CD14-positive monocyte (primary cell): ENCODE measurements at regions not wholly inside any gene's neighbourhood (a gene's known extent, or its start where the extent isn't known, plus 50 kb on each side); places are given as distances from the start of the nearest gene placed in this dataset.
"Not testable (repeated sequence)": the region's sequence is repeated elsewhere in the genome, so short reads cannot be mapped to it uniquely, and the experiment has no call there.

Source experiments
- DNase-seq, 3 donors: peaks; one replicate each; pipeline ENCODE4 v3.0.0-alpha.2; 2011 to 2022
- H2AFZ ChIP-seq: 2 replicates; pipeline ENCODE4 v1.6.0; 2012; ENCODE audit warnings: mild to moderate bottlenecking, low read depth, low read length, inconsistent platforms; ENCODE audit not compliant: insufficient read depth, poor library complexity, severe bottlenecking
- H3K27ac ChIP-seq, 2 donors: 1 replicate in 1 of 2; 2 replicates in 1 of 2; pipeline ENCODE4 v1.5.1; 2012 to 2013; ENCODE audit warnings: low read length in 2 of 2, control low read depth in 1 of 2, inconsistent platforms in 1 of 2, low read depth in 1 of 2, mild to moderate bottlenecking in 1 of 2
- H3K27me3 ChIP-seq, 2 donors: one replicate each; pipeline versions ENCODE4 v1.6.0 to v1.6.1; 2011 to 2013; ENCODE audit warnings: low read length in 2 of 2; ENCODE audit not compliant: control insufficient read depth in 2 of 2, insufficient read depth in 2 of 2
- H3K36me3 ChIP-seq, 2 donors: replicated peaks in 1 of 2; 1 replicate in 1 of 2; 2 replicates in 1 of 2; pipeline versions ENCODE4 v1.5.1 to v1.6.1; 2012 to 2013; ENCODE audit warnings: low read length in 2 of 2, control low read depth in 1 of 2, inconsistent platforms in 1 of 2, mild to moderate bottlenecking in 1 of 2; ENCODE audit not compliant: insufficient read depth in 2 of 2, control insufficient read depth in 1 of 2
- H3K4me1 ChIP-seq, 2 donors: 1 replicate in 1 of 2; 2 replicates in 1 of 2; pipeline versions ENCODE4 v1.5.1 to v1.6.1; 2012 to 2013; ENCODE audit warnings: low read length in 2 of 2, control low read depth in 1 of 2, inconsistent platforms in 1 of 2, mild to moderate bottlenecking in 1 of 2, moderate library complexity in 1 of 2; ENCODE audit not compliant: insufficient read depth in 2 of 2, control insufficient read depth in 1 of 2
- H3K4me2 ChIP-seq: replicated peaks from 2 replicates; pipeline ENCODE3; 2012; ENCODE audit warnings: low read length, moderate library complexity, mild to moderate bottlenecking; ENCODE audit not compliant: poor library complexity, severe bottlenecking; ENCODE audit errors: extremely low read depth
- H3K4me3 ChIP-seq, 3 experiments: fragments of 200-600 bp in 1 of 3; sonication (generic) in 1 of 3; replicated peaks in 1 of 3; 1 replicate in 2 of 3; 2 replicates in 1 of 3; pipeline ENCODE4 v1.5.1; 2011 to 2013; ENCODE audit warnings: low read length in 3 of 3, mild to moderate bottlenecking in 3 of 3, control low read depth in 2 of 3, low read depth in 2 of 3, inconsistent platforms in 1 of 3, moderate library complexity in 1 of 3
- H3K79me2 ChIP-seq: 2 replicates; pipeline ENCODE4 v1.6.0; 2012; ENCODE audit warnings: mild to moderate bottlenecking, control low read depth, inconsistent platforms, low read length, moderate library complexity; ENCODE audit not compliant: insufficient read depth
- H3K9ac ChIP-seq: 2 replicates; pipeline ENCODE4 v1.6.0; 2017; ENCODE audit warnings: low read length, mild to moderate bottlenecking; ENCODE audit not compliant: insufficient read depth, poor library complexity, severe bottlenecking
- H3K9me3 ChIP-seq, 2 donors: replicated peaks in 1 of 2; 1 replicate in 1 of 2; 2 replicates in 1 of 2; pipeline versions ENCODE4 v1.5.1 to v1.6.1; 2012 to 2013; ENCODE audit warnings: low read length in 2 of 2, control low read depth in 1 of 2; ENCODE audit not compliant: control insufficient read depth in 1 of 2, insufficient read depth in 1 of 2
- H4K20me1 ChIP-seq: 2 replicates; pipeline ENCODE4 v1.6.0; 2012; ENCODE audit warnings: mild to moderate bottlenecking, low read length, control low read depth, moderate library complexity; ENCODE audit not compliant: insufficient read depth
- H3K27ac Mint-ChIP-seq, 7 donors: one replicate each; pipeline ENCODE4 v1.8.0; 2020; ENCODE audit warnings: mild to moderate bottlenecking in 7 of 7, mixed read lengths in 7 of 7, moderate library complexity in 6 of 7, inconsistent platforms in 2 of 7
- H3K27me3 Mint-ChIP-seq, 3 donors: one replicate each; pipeline ENCODE4 v1.8.0; 2021 to 2022; ENCODE audit warnings: low read depth in 3 of 3, mild to moderate bottlenecking in 3 of 3, mixed read lengths in 3 of 3, moderate library complexity in 3 of 3, inconsistent platforms in 1 of 3
- H3K36me3 Mint-ChIP-seq, 2 donors: one replicate each; pipeline ENCODE4 v1.8.0; 2020; ENCODE audit warnings: mixed read lengths in 2 of 2, inconsistent platforms in 1 of 2, mild to moderate bottlenecking in 1 of 2
- H3K4me1 Mint-ChIP-seq: one replicate; pipeline ENCODE4 v1.8.0; 2020; ENCODE audit warnings: mild to moderate bottlenecking, mixed read lengths
- H3K4me3 Mint-ChIP-seq, 2 donors: one replicate each; pipeline ENCODE4 v1.8.0; 2020; ENCODE audit warnings: mild to moderate bottlenecking in 2 of 2, mixed read lengths in 2 of 2, moderate library complexity in 1 of 2
- H3K9me3 Mint-ChIP-seq, 7 donors: one replicate each; pipeline ENCODE4 v1.8.0; 2020 to 2022; ENCODE audit warnings: mixed read lengths in 7 of 7, mild to moderate bottlenecking in 6 of 7, moderate library complexity in 6 of 7, inconsistent platforms in 2 of 7
- WGBS: methylation state at CpG from one replicate; pipeline ENCODE4 v1.1.5; 2013; ENCODE audit warnings: missing lambda C conversion rate; ENCODE audit not compliant: insufficient coverage; 5-methylcytosine and 5-hydroxymethylcytosine counted together
- intact Hi-C, 2 donors: fragments of 100-400 bp; cut with micrococcal nuclease; formaldehyde crosslinking; loops; one replicate each; pipeline versions ENCODE4 v1.15.0 to v1.15.1; 2023
- TF ChIP-seq, protein P1 (sequence below): fragments of 200-600 bp; IDR thresholded peaks from one replicate; pipeline ENCODE4 v1.8.0; 2022; ENCODE audit warnings: antibody characterized with exemption, mild to moderate bottlenecking

DNA sequence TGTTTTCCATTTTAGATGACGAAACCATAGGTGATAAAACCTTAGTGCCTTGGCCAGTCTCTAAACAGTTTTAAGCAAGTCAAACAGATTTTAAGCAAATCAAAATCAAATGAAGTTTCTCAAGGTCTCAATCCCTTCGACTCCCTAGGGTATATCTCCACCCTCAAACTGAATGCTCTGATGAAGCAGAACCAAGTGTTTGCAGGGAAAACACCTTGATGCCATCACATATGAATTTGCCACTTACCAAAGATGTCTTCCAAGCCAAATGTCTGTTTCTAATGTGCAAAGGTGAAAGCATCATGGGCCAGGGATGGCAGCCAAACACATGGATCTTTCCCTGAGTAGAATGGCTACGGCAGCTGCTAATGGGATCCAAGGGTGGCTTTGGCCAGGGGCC lies 116.4 kb upstream of the COP1 start:
- Histone ChIP-seq H2AFZ (no peak overlapping the region), H3K36me3 (no peaks in the 10 kb centered on the region), H3K4me1 (no peaks in the 10 kb centered on the region), H4K20me1 (no peaks in the 10 kb centered on the region), H3K79me2 (no peaks in the 10 kb centered on the region), H3K27ac (no peak overlapping the region), H3K4me2 (no peak overlapping the region), H3K9me3 (no peaks in the 10 kb centered on the region), H3K4me3 (no peak overlapping the region), H3K27me3 (no peaks in the 10 kb centered on the region), H3K9ac (no peak overlapping the region)
- intact Hi-C loops, result no loop called here
- Mint-ChIP-seq H3K9me3 (peaks cover 2 to 13% (median 9%) of the 10 kb centered on the region in 7 donors), H3K4me1 (no peaks in the 10 kb centered on the region), H3K36me3 (no peaks in the 10 kb centered on the region), H3K27me3 (peaks cover 0 to 7% (median 0%) of the 10 kb centered on the region in 3 donors), H3K27ac (no peak overlapping the region), H3K4me3 (no peak overlapping the region)
- TF ChIP-seq, protein P1, sequence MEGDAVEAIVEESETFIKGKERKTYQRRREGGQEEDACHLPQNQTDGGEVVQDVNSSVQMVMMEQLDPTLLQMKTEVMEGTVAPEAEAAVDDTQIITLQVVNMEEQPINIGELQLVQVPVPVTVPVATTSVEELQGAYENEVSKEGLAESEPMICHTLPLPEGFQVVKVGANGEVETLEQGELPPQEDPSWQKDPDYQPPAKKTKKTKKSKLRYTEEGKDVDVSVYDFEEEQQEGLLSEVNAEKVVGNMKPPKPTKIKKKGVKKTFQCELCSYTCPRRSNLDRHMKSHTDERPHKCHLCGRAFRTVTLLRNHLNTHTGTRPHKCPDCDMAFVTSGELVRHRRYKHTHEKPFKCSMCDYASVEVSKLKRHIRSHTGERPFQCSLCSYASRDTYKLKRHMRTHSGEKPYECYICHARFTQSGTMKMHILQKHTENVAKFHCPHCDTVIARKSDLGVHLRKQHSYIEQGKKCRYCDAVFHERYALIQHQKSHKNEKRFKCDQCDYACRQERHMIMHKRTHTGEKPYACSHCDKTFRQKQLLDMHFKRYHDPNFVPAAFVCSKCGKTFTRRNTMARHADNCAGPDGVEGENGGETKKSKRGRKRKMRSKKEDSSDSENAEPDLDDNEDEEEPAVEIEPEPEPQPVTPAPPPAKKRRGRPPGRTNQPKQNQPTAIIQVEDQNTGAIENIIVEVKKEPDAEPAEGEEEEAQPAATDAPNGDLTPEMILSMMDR, result no peak
- WGBS, result 67% methylated on average over 1 of the region's 3 CpGs
- no peak for DNase-seq

DNA sequence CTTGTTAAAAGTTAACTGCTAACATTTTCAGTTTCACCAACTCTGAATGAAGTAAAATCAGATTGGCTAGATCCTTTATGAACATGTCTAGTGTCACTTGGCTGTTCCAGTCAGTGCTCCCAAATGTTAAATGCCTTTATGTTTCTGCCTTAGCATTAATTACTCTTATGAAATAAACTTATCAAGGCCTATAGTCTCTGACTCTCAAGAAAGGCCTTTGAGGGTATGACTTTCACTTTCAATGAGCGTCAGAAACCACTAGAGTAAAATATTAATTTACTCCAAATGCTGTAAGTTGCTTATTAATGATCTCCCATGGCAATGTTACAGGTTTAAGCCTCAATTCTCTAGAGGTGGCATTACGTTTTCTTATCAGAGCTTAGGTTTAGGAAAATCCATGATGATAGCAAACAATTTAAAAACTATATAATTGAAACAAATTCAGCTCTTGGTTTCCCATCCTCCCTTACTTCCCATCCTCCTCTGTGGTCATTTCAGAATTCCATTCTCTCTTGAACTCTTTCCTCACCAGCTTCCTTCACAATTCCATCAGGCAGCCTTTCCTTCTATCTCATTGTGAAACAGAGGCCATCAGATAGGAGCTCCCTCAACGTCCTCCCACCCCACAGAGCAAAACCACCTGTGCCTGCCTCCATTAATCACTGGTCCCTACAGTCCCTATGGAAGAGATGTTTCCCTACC lies 108.6 kb upstream of the COP1 start:
- H3K4me3 ChIP-seq, result no peak overlapping the region
- H3K4me1 ChIP-seq, result no peaks in the 10 kb centered on the region
- no peak overlapping the region for H3K4me2 ChIP-seq
- no peak overlapping the region for H2AFZ ChIP-seq
- H3K79me2 ChIP-seq, result no peaks in the 10 kb centered on the region
- TF ChIP-seq, protein P1, result no peak
- H3K27me3 ChIP-seq, result no peaks in the 10 kb centered on the region
- H3K4me3 Mint-ChIP-seq, result no peak overlapping the region
- intact Hi-C loops, result no loop called here
- no peaks in the 10 kb centered on the region for H4K20me1 ChIP-seq
- H3K27ac ChIP-seq, result no peak overlapping the region
- WGBS, result 45% methylated on average over 1 of the region's 3 CpGs
- H3K27ac Mint-ChIP-seq, result no peak overlapping the region
- H3K4me1 Mint-ChIP-seq, result no peaks in the 10 kb centered on the region
- H3K27me3 Mint-ChIP-seq, result peaks cover 3 to 6% (median 4%) of the 10 kb centered on the region in 3 donors
- peaks cover 0 to 11% of the 10 kb centered on the region in 2 donors for H3K9me3 ChIP-seq
- no peak overlapping the region for H3K9ac ChIP-seq
- H3K9me3 Mint-ChIP-seq, result peaks cover 2 to 19% (median 16%) of the 10 kb centered on the region in 7 donors
- no peaks in the 10 kb centered on the region for H3K36me3 Mint-ChIP-seq
- no peaks in the 10 kb centered on the region for H3K36me3 ChIP-seq
- DNase-seq, result no peak

GRCh38 chr1:176296602-176297001 lies 89.5 kb upstream of the COP1 start:
- H3K27ac Mint-ChIP-seq, H3K27ac ChIP-seq, DNase-seq, H3K4me2 ChIP-seq, H3K27me3 ChIP-seq, H3K9ac ChIP-seq, H4K20me1 ChIP-seq, H3K36me3 Mint-ChIP-seq, H3K4me3 Mint-ChIP-seq, H2AFZ ChIP-seq, H3K27me3 Mint-ChIP-seq, intact Hi-C loops, H3K4me3 ChIP-seq, H3K36me3 ChIP-seq, H3K4me1 Mint-ChIP-seq, H3K4me1 ChIP-seq, H3K79me2 ChIP-seq: not testable (repeated sequence)
- H3K9me3 ChIP-seq, result peaks cover 8 to 13% of the 10 kb centered on the region in 2 donors
- WGBS, result 94% methylated on average over 6 of the region's 6 CpGs
- peaks cover 12 to 30% (median 26%) of the 10 kb centered on the region in 7 donors for H3K9me3 Mint-ChIP-seq
